SU-DHL-6 (cell line): ENCODE measurements at regions not wholly inside any gene's neighbourhood (a gene's known extent, or its start where the extent isn't known, plus 50 kb on each side); places are given as distances from the start of the nearest gene placed in this dataset.

ENCODE experiments used
- EZH2phosphoT487 ChIP-seq: fragments of 200-600 bp; sonication (generic), shearing (Covaris generic); conservative IDR thresholded peaks from 2 replicates; pipeline ENCODE4 v1.6.1; 2018; ENCODE audit warnings: mild to moderate bottlenecking, antibody characterized with exemption, low read length, moderate library complexity, mixed read lengths
- TF ChIP-seq, protein P1 (sequence below): fragments of 200-600 bp; sonication (generic); IDR thresholded peaks from one replicate; pipeline ENCODE4 v1.5.1; 2017; ENCODE audit warnings: antibody characterized with exemption, mild to moderate bottlenecking, low read length, moderate library complexity; ENCODE audit not compliant: insufficient read depth, poor library complexity, severe bottlenecking

DNA sequence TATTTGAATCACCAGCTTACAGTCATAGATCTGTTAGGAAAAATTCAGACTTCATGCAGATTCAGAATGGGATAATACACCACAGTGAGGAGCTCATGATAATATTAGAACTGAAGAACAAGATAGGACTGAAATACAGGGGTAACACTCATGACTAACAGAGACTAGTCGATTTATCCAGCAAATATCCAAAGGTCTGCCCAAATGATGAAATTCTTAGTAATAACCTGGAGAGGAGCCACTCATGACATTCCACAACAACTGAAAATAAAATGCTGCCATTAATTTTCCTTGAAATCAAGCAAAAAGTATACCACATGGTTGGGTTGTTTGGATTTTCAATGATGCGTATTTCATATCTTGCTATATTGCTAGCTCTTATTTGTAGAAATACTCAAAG, 903.7 kb upstream of the ADGRL3 start:
- TF ChIP-seq, protein P1, sequence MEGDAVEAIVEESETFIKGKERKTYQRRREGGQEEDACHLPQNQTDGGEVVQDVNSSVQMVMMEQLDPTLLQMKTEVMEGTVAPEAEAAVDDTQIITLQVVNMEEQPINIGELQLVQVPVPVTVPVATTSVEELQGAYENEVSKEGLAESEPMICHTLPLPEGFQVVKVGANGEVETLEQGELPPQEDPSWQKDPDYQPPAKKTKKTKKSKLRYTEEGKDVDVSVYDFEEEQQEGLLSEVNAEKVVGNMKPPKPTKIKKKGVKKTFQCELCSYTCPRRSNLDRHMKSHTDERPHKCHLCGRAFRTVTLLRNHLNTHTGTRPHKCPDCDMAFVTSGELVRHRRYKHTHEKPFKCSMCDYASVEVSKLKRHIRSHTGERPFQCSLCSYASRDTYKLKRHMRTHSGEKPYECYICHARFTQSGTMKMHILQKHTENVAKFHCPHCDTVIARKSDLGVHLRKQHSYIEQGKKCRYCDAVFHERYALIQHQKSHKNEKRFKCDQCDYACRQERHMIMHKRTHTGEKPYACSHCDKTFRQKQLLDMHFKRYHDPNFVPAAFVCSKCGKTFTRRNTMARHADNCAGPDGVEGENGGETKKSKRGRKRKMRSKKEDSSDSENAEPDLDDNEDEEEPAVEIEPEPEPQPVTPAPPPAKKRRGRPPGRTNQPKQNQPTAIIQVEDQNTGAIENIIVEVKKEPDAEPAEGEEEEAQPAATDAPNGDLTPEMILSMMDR: no peak
- no peak for TF ChIP-seq EZH2phosphoT487
